ENCODE measurements at regions not wholly inside any gene's neighbourhood (a gene's known extent, or its start where the extent isn't known, plus 50 kb on each side); places are given as distances from the start of the nearest gene placed in this dataset.

- FAIRE-seq (no peak), DNase-seq (ENCODE audit: insufficient read length) (no peak)
Observed at GRCh38 chr1:58266242-58266641, 280.3 kb downstream of the OMA1 start.

GRCh38 chr1:58264462-58264861 lies 282.1 kb downstream of the OMA1 start:
- DNase-seq (ENCODE audit: insufficient read length) = no peak
- no peak for FAIRE-seq
- TF ChIP-seq TAF1 (IDR thresholded peaks at IDR 0.05; ENCODE audit: borderline replicate concordance, low read depth, low read length) (no peak), POLR2AphosphoS5 (IDR thresholded peaks at IDR 0.05; ENCODE audit: low read depth, low read length) (no peak), POLR2A (IDR thresholded peaks at IDR 0.05; ENCODE audit: low read depth, low read length) (no peak)

More at GRCh38 chr1:58266242-58266641, 280.3 kb downstream of the OMA1 start:
- no peak for TF ChIP-seq POLR2AphosphoS5 (IDR thresholded peaks at IDR 0.05; ENCODE audit: low read depth, low read length)
- no peak for TF ChIP-seq POLR2A (IDR thresholded peaks at IDR 0.05; ENCODE audit: low read depth, low read length)
- TF ChIP-seq TAF1 (IDR thresholded peaks at IDR 0.05; ENCODE audit: borderline replicate concordance, low read depth, low read length) = no peak

- no peak for FAIRE-seq
- TF ChIP-seq POLR2A (IDR thresholded peaks at IDR 0.05; ENCODE audit: low read depth, low read length) = no peak
- TF ChIP-seq TAF1 (IDR thresholded peaks at IDR 0.05; ENCODE audit: borderline replicate concordance, low read depth, low read length) = no peak
- TF ChIP-seq POLR2AphosphoS5 (IDR thresholded peaks at IDR 0.05; ENCODE audit: low read depth, low read length) = no peak
Observed at GRCh38 chr1:58262702-58263101, 283.8 kb downstream of the OMA1 start.

GRCh38 chr1:58258082-58258481 lies 288.4 kb downstream of the OMA1 start:
- no peak for DNase-seq (ENCODE audit: insufficient read length)
- FAIRE-seq = no peak
- TF ChIP-seq POLR2A (IDR thresholded peaks at IDR 0.05; ENCODE audit: low read depth, low read length) = no peak
- no peak for TF ChIP-seq POLR2AphosphoS5 (IDR thresholded peaks at IDR 0.05; ENCODE audit: low read depth, low read length)
- no peak for TF ChIP-seq TAF1 (IDR thresholded peaks at IDR 0.05; ENCODE audit: borderline replicate concordance, low read depth, low read length)

More at GRCh38 chr1:58262702-58263101, 283.8 kb downstream of the OMA1 start:
- DNase-seq (ENCODE audit: insufficient read length) = no peak

- TF ChIP-seq TAF1 (IDR thresholded peaks at IDR 0.05; ENCODE audit: borderline replicate concordance, low read depth, low read length) = no peak
- FAIRE-seq = no peak
- no peak for DNase-seq (ENCODE audit: insufficient read length)
Observed at GRCh38 chr1:58257003-58257402, 289.5 kb downstream of the OMA1 start.

- DNase-seq (ENCODE audit: insufficient read length) (no peak), FAIRE-seq (no peak)
- TF ChIP-seq TAF1 (IDR thresholded peaks at IDR 0.05; ENCODE audit: borderline replicate concordance, low read depth, low read length) (no peak), POLR2A (IDR thresholded peaks at IDR 0.05; ENCODE audit: low read depth, low read length) (no peak), POLR2AphosphoS5 (IDR thresholded peaks at IDR 0.05; ENCODE audit: low read depth, low read length) (no peak)
Observed at GRCh38 chr1:58256546-58256945, 290.0 kb downstream of the OMA1 start.

GRCh38 chr1:58256041-58256440 lies 290.5 kb downstream of the OMA1 start:
- TF ChIP-seq TAF1 (IDR thresholded peaks at IDR 0.05; ENCODE audit: borderline replicate concordance, low read depth, low read length) = no peak
- TF ChIP-seq POLR2AphosphoS5 (IDR thresholded peaks at IDR 0.05; ENCODE audit: low read depth, low read length) = no peak
- TF ChIP-seq POLR2A (IDR thresholded peaks at IDR 0.05; ENCODE audit: low read depth, low read length) = no peak
- no peak for FAIRE-seq
- DNase-seq (ENCODE audit: insufficient read length) = no peak

- DNase-seq (ENCODE audit: insufficient read length) = no peak
- no peak for TF ChIP-seq POLR2AphosphoS5 (IDR thresholded peaks at IDR 0.05; ENCODE audit: low read depth, low read length)
- TF ChIP-seq TAF1 (IDR thresholded peaks at IDR 0.05; ENCODE audit: borderline replicate concordance, low read depth, low read length) = no peak
- TF ChIP-seq POLR2A (IDR thresholded peaks at IDR 0.05; ENCODE audit: low read depth, low read length) = no peak
- FAIRE-seq = no peak
Observed at GRCh38 chr1:58255192-58255591, 291.3 kb downstream of the OMA1 start.

GRCh38 chr1:58251430-58252073 lies 295.0 kb downstream of the OMA1 start:
- DNase-seq (ENCODE audit: insufficient read length) (no peak), FAIRE-seq (no peak)
- no peak for TF ChIP-seq POLR2AphosphoS5 (IDR thresholded peaks at IDR 0.05; ENCODE audit: low read depth, low read length)
- TF ChIP-seq POLR2A (IDR thresholded peaks at IDR 0.05; ENCODE audit: low read depth, low read length) = no peak
- TF ChIP-seq TAF1 (IDR thresholded peaks at IDR 0.05; ENCODE audit: borderline replicate concordance, low read depth, low read length) = no peak

GRCh38 chr1:58250587-58250948 lies 296.0 kb downstream of the OMA1 start:
- no peak for FAIRE-seq
- DNase-seq (ENCODE audit: insufficient read length) = no peak
- TF ChIP-seq POLR2AphosphoS5 (IDR thresholded peaks at IDR 0.05; ENCODE audit: low read depth, low read length) (no peak), TAF1 (IDR thresholded peaks at IDR 0.05; ENCODE audit: borderline replicate concordance, low read depth, low read length) (no peak), POLR2A (IDR thresholded peaks at IDR 0.05; ENCODE audit: low read depth, low read length) (no peak)

- no peak for FAIRE-seq
- TF ChIP-seq TAF1 (IDR thresholded peaks at IDR 0.05; ENCODE audit: borderline replicate concordance, low read depth, low read length) (no peak), POLR2AphosphoS5 (IDR thresholded peaks at IDR 0.05; ENCODE audit: low read depth, low read length) (no peak), POLR2A (IDR thresholded peaks at IDR 0.05; ENCODE audit: low read depth, low read length) (no peak)
- peak; percentile 10 for DNase-seq (ENCODE audit: insufficient read length)
Observed at GRCh38 chr1:58249737-58250586, 296.6 kb downstream of the OMA1 start.

- no peak for FAIRE-seq
Observed at GRCh38 chr1:58249388-58249736, 297.2 kb downstream of the OMA1 start.

More at GRCh38 chr1:58249388-58249736, 297.2 kb downstream of the OMA1 start:
- DNase-seq (ENCODE audit: insufficient read length) = no peak
- TF ChIP-seq POLR2A (IDR thresholded peaks at IDR 0.05; ENCODE audit: low read depth, low read length) = no peak
- no peak for TF ChIP-seq POLR2AphosphoS5 (IDR thresholded peaks at IDR 0.05; ENCODE audit: low read depth, low read length)
- no peak for TF ChIP-seq TAF1 (IDR thresholded peaks at IDR 0.05; ENCODE audit: borderline replicate concordance, low read depth, low read length)
